Liver (tissue), 8 donors: ENCODE measurements at regions not wholly inside any gene's neighbourhood (a gene's known extent, or its start where the extent isn't known, plus 50 kb on each side); places are given as distances from the start of the nearest gene placed in this dataset.

ENCODE experiments used
- DNase-seq: peaks from one replicate; pipeline ENCODE4 v3.0.0-alpha.2; 2017; ENCODE audit warnings: low spot score
- H3K27ac ChIP-seq, 2 donors: one replicate each; pipeline ENCODE4 v1.7.0; 2013; ENCODE audit warnings: inconsistent platforms in 2 of 2, low read length in 2 of 2, control low read depth in 1 of 2, low read depth in 1 of 2, mild to moderate bottlenecking in 1 of 2
- H3K27me3 ChIP-seq, 4 donors: one replicate each; pipeline versions ENCODE4 v1.6.1 to v1.7.0; 2013; ENCODE audit warnings: low read length in 3 of 4, inconsistent platforms in 1 of 4, mild to moderate bottlenecking in 1 of 4, moderate library complexity in 1 of 4; ENCODE audit not compliant: control insufficient read depth in 4 of 4, insufficient read depth in 4 of 4
- H3K36me3 ChIP-seq, 4 donors: one replicate each; pipeline versions ENCODE4 v1.6.1 to v1.7.0; 2013; ENCODE audit warnings: low read length in 3 of 4, mild to moderate bottlenecking in 3 of 4, low read depth in 1 of 4, moderate library complexity in 1 of 4; ENCODE audit not compliant: control insufficient read depth in 4 of 4, insufficient read depth in 3 of 4
- H3K4me1 ChIP-seq, 4 donors: one replicate each; pipeline versions ENCODE4 v1.6.1 to v1.7.0; 2013; ENCODE audit warnings: low read length in 3 of 4, mild to moderate bottlenecking in 3 of 4, moderate library complexity in 1 of 4; ENCODE audit not compliant: control insufficient read depth in 4 of 4, insufficient read depth in 4 of 4
- H3K4me3 ChIP-seq, 3 donors: one replicate each; pipeline versions ENCODE4 v1.6.1 to v1.7.0; 2013; ENCODE audit warnings: low read length in 3 of 3, control low read depth in 1 of 3, low read depth in 1 of 3, mild to moderate bottlenecking in 1 of 3
- H3K9ac ChIP-seq, 2 donors: one replicate each; pipeline ENCODE4 v1.7.0; 2013; ENCODE audit warnings: low read length in 2 of 2, mild to moderate bottlenecking in 2 of 2, moderate library complexity in 2 of 2, control low read depth in 1 of 2, low read depth in 1 of 2
- H3K9me3 ChIP-seq, 4 donors: one replicate each; pipeline versions ENCODE4 v1.6.1 to v1.7.0; 2013; ENCODE audit warnings: low read length in 3 of 4; ENCODE audit not compliant: control insufficient read depth in 4 of 4
- ATF3 ChIP-seq: IDR thresholded peaks from 2 replicates; pipeline ENCODE4 v1.6.1; 2016; ENCODE audit warnings: antibody characterized with exemption
- CTCF ChIP-seq: fragments of 150-350 bp; IDR thresholded peaks from 2 replicates; pipeline ENCODE4 v1.5.1; 2017; ENCODE audit warnings: improper control_type of control experiment, low read depth, low read length; ENCODE audit not compliant: missing input control
- EGR1 ChIP-seq, 2 donors: IDR thresholded peaks; 2 replicates each; pipeline ENCODE4 v1.6.1; 2016 to 2018; ENCODE audit warnings: antibody characterized with exemption in 2 of 2, low read depth in 2 of 2
- FOXA1 ChIP-seq: IDR thresholded peaks from 2 replicates; pipeline ENCODE4 v1.6.1; 2016; ENCODE audit warnings: antibody characterized with exemption
- FOXA2 ChIP-seq: IDR thresholded peaks from 2 replicates; pipeline ENCODE4 v1.6.1; 2016; ENCODE audit warnings: antibody characterized with exemption
- GABPA ChIP-seq, 2 donors: IDR thresholded peaks in 1 of 2; conservative IDR thresholded peaks in 1 of 2; 2 replicates each; pipeline ENCODE4 v1.6.1; 2016; ENCODE audit warnings: antibody characterized with exemption in 2 of 2, mild to moderate bottlenecking in 1 of 2, moderate library complexity in 1 of 2
- HNF4A ChIP-seq, 2 donors: conservative IDR thresholded peaks; 2 replicates each; pipeline ENCODE4 v1.6.1; 2016; ENCODE audit warnings: antibody characterized with exemption in 2 of 2, mild to moderate bottlenecking in 2 of 2
- HNF4G ChIP-seq: IDR thresholded peaks from 2 replicates; pipeline ENCODE4 v1.6.1; 2016; ENCODE audit warnings: antibody characterized with exemption
- MAX ChIP-seq: IDR thresholded peaks from 2 replicates; pipeline ENCODE4 v1.6.1; 2016; ENCODE audit warnings: antibody characterized with exemption
- RAD21 ChIP-seq, 2 donors: IDR thresholded peaks; 2 replicates each; pipeline ENCODE4 v1.6.1; 2016; ENCODE audit warnings: antibody characterized with exemption in 2 of 2, mild to moderate bottlenecking in 2 of 2
- RXRA ChIP-seq, 2 donors: IDR thresholded peaks; 2 replicates each; pipeline ENCODE4 v1.6.1; 2017 to 2018; ENCODE audit warnings: antibody characterized with exemption in 2 of 2, mild to moderate bottlenecking in 1 of 2
- TAF1 ChIP-seq: conservative IDR thresholded peaks from 2 replicates; pipeline ENCODE4 v1.6.1; 2016; ENCODE audit warnings: antibody characterized with exemption, mild to moderate bottlenecking
- ZBTB33 ChIP-seq: IDR thresholded peaks from 2 replicates; pipeline ENCODE4 v1.6.1; 2016; ENCODE audit warnings: antibody characterized with exemption
- whole genome bisulfite sequencing: extraction: QIAGEN DNeasy Blood & Tissue Kit; methylation state at CpG from one replicate; pipeline ENCODE4 v1.1.7; 2013; 5-methylcytosine and 5-hydroxymethylcytosine counted together
- donor health status: healthy.
- donor health status: healthy.
- donor health status: healthy.
- donor health status: healthy.
- donor health status: healthy.

GRCh38 chr1:45258059-45258650 is 51.8 kb upstream of the ZSWIM5 start:
- WGBS, result 95% methylated on average over 1 of the region's 1 CpG
- DNase-seq, result no peak
- no peak for TF ChIP-seq ATF3
- Histone ChIP-seq H3K9me3 (peaks cover 0 to 12% (median 4%) of the 10 kb centered on the region in 4 donors), H3K27me3 (no peaks in the 10 kb centered on the region), H3K4me1 (no peaks in the 10 kb centered on the region), H3K9ac (no peak overlapping the region), H3K27ac (no peak overlapping the region), H3K4me3 (no peak overlapping the region), H3K36me3 (no peaks in the 10 kb centered on the region)

GRCh38 chr1:45259053-45259452 is 52.6 kb upstream of the ZSWIM5 start:
- H3K9me3 ChIP-seq, result peaks cover 0 to 12% (median 4%) of the 10 kb centered on the region in 4 donors
- no peaks in the 10 kb centered on the region for H3K4me1 ChIP-seq
- no peak overlapping the region for H3K9ac ChIP-seq
- DNase-seq, result no peak
- H3K36me3 ChIP-seq, result no peaks in the 10 kb centered on the region
- no peak overlapping the region for H3K27ac ChIP-seq
- WGBS, result 58% methylated on average over 4 of the region's 4 CpGs
- no peaks in the 10 kb centered on the region for H3K27me3 ChIP-seq
- H3K4me3 ChIP-seq, result no peak overlapping the region
- TF ChIP-seq HNF4G (peak; percentile 35), RAD21 (IDR thresholded peaks at IDR 0.05) (no peak), HNF4A (conservative IDR thresholded peaks at IDR 0.05) (peak; percentile 51 to 81)

GRCh38 chr1:45260244-45260643 is 53.8 kb upstream of the ZSWIM5 start:
- WGBS, result 66% methylated on average over 2 of the region's 2 CpGs
- DNase-seq, result no peak
- Histone ChIP-seq H3K9ac (no peak overlapping the region), H3K4me3 (no peak overlapping the region), H3K27me3 (no peaks in the 10 kb centered on the region), H3K9me3 (peaks cover 0 to 12% (median 4%) of the 10 kb centered on the region in 4 donors), H3K36me3 (no peaks in the 10 kb centered on the region), H3K4me1 (no peaks in the 10 kb centered on the region), H3K27ac (no peak overlapping the region)
- TF ChIP-seq EGR1 (IDR thresholded peaks at IDR 0.05; ENCODE audit: low read depth in 2 of 2) (no peak), HNF4A (conservative IDR thresholded peaks at IDR 0.05) (peak in 1 of 2 donors; percentile 12)

- TF ChIP-seq HNF4G, result no peak
- TF ChIP-seq ATF3, result no peak
- TF ChIP-seq MAX, result no peak
- H3K27me3 ChIP-seq, result no peaks in the 10 kb centered on the region
- 86% methylated on average over 4 of the region's 4 CpGs for WGBS
- H3K4me3 ChIP-seq, result no peak overlapping the region
- H3K36me3 ChIP-seq, result no peaks in the 10 kb centered on the region
- H3K9me3 ChIP-seq, result peaks cover 0 to 7% (median 4%) of the 10 kb centered on the region in 4 donors
- H3K4me1 ChIP-seq, result no peaks in the 10 kb centered on the region
- no peak for DNase-seq
- no peak overlapping the region for H3K27ac ChIP-seq
- no peak overlapping the region for H3K9ac ChIP-seq
Measured at GRCh38 chr1:45263132-45263531, 56.7 kb upstream of the ZSWIM5 start.

GRCh38 chr1:45265244-45265643 is 58.8 kb upstream of the ZSWIM5 start:
- DNase-seq, result no peak
- Histone ChIP-seq H3K9me3 (peaks cover 0 to 6% (median 4%) of the 10 kb centered on the region in 4 donors), H3K27me3 (no peaks in the 10 kb centered on the region), H3K36me3 (no peaks in the 10 kb centered on the region), H3K4me1 (no peaks in the 10 kb centered on the region), H3K9ac (no peak overlapping the region), H3K4me3 (no peak overlapping the region), H3K27ac (no peak overlapping the region)
- WGBS, result 82% methylated on average over 1 of the region's 1 CpG
- TF ChIP-seq RAD21 (IDR thresholded peaks at IDR 0.05) (no peak), TAF1 (no peak), RXRA (IDR thresholded peaks at IDR 0.05) (no peak), FOXA2 (no peak), HNF4A (conservative IDR thresholded peaks at IDR 0.05) (no peak), GABPA (IDR thresholded peaks at IDR 0.05 in 1 of 2, conservative IDR thresholded peaks at IDR 0.05 in 1 of 2) (no peak), FOXA1 (no peak), EGR1 (IDR thresholded peaks at IDR 0.05; ENCODE audit: low read depth in 2 of 2) (no peak), ZBTB33 (no peak), ATF3 (no peak), CTCF (no peak)
